A673 (cell line): ENCODE measurements at regions not wholly inside any gene's neighbourhood (a gene's known extent, or its start where the extent isn't known, plus 50 kb on each side); places are given as distances from the start of the nearest gene placed in this dataset.

Source experiments
- BruUV-seq: library from RNA; stranded (reverse); fragments of 400-500 nt; replicated peaks from 2 replicates; lab custom pipeline; 2021; lab: Mats Ljungman, UMichigan
- CTCF ChIA-PET: fragments of 300-600 bp; sonication (Branson Sonifier 250); formaldehyde crosslinking; loops from one replicate; lab custom pipeline; 2022; ENCODE audit warnings: antibody characterized with exemption; lab: Charles Lee
- POLR2A ChIA-PET: fragments of 300-600 bp; sonication (Branson Sonifier 250); formaldehyde crosslinking; loops from one replicate; lab custom pipeline; 2022; ENCODE audit warnings: antibody characterized with exemption; ENCODE audit not compliant: low non-redundant PET; lab: Charles Lee
- DNase-seq: peaks from one replicate; pipeline ENCODE4 v3.0.0-alpha.2; 2015; ENCODE audit warnings: low spot score
- H3K27ac ChIP-seq: fragments of 200-600 bp; sonication (generic); 2 replicates; pipeline ENCODE4 v1.5.1; 2016; ENCODE audit warnings: mixed run types, low read depth, mild to moderate bottlenecking, mixed read lengths, antibody characterized with exemption, low read length; ENCODE audit not compliant: poor library complexity, severe bottlenecking
- H3K27me3 ChIP-seq: fragments of 200-600 bp; sonication (generic); replicated peaks from 2 replicates; pipeline ENCODE4 v1.6.1; 2017; ENCODE audit warnings: mixed run types, low read depth, mild to moderate bottlenecking, mixed read lengths, antibody characterized with exemption, low read length; ENCODE audit not compliant: insufficient read depth, poor library complexity
- H3K36me3 ChIP-seq: fragments of 200-600 bp; sonication (generic); 2 replicates; pipeline ENCODE4 v1.6.1; 2016; ENCODE audit warnings: mixed run types, mild to moderate bottlenecking, mixed read lengths, antibody characterized with exemption, low read length; ENCODE audit not compliant: insufficient read depth, poor library complexity, severe bottlenecking
- H3K4me1 ChIP-seq: fragments of 200-600 bp; sonication (generic); 2 replicates; pipeline ENCODE4 v1.6.1; 2017; ENCODE audit warnings: mixed run types, mild to moderate bottlenecking, mixed read lengths, antibody characterized with exemption, low read length; ENCODE audit not compliant: insufficient read depth, poor library complexity, severe bottlenecking
- H3K4me3 ChIP-seq: fragments of 200-600 bp; sonication (generic); 2 replicates; pipeline ENCODE4 v1.5.1; 2016; ENCODE audit warnings: low read depth, mixed run types, mild to moderate bottlenecking, mixed read lengths, low read length; ENCODE audit not compliant: poor library complexity, severe bottlenecking
- H3K9me3 ChIP-seq: fragments of 200-600 bp; sonication (generic); 2 replicates; pipeline ENCODE4 v1.6.1; 2016; ENCODE audit warnings: mixed run types, low read depth, mild to moderate bottlenecking, mixed read lengths, antibody characterized with exemption, low read length; ENCODE audit not compliant: poor library complexity, severe bottlenecking
- CTCF ChIP-seq: fragments of 300-800, 200-600 bp; sonication (generic); conservative IDR thresholded peaks from 2 replicates; pipeline ENCODE4 v1.5.1; 2017; ENCODE audit warnings: low read depth, mild to moderate bottlenecking, antibody characterized with exemption, low read length, moderate library complexity, mixed read lengths
- EZH2 ChIP-seq: fragments of 200-600 bp; sonication (generic); IDR thresholded peaks from 2 replicates; pipeline ENCODE4 v1.6.1; 2017; ENCODE audit warnings: borderline replicate concordance, low read depth, mild to moderate bottlenecking, mixed read lengths, antibody characterized with exemption, low read length; ENCODE audit not compliant: poor library complexity, severe bottlenecking
- intact Hi-C: fragments of 100-400 bp; cut with micrococcal nuclease; formaldehyde crosslinking; loops from one replicate; pipeline ENCODE4 v1.10.0; 2022; ENCODE audit not compliant: unreplicated experiment

- no peaks in the 10 kb centered on the region for H3K27me3 ChIP-seq
- intact Hi-C loops, result no loop called here
- no peaks in the 10 kb centered on the region for H3K9me3 ChIP-seq
- BruUV-seq, result no TSS peak
- TF ChIP-seq CTCF, result no peak
- TF ChIP-seq EZH2, result no peak
- peak; percentile 37 for DNase-seq
- H3K36me3 ChIP-seq, result no peaks in the 10 kb centered on the region
- H3K4me1 ChIP-seq, result no peaks in the 10 kb centered on the region
- no peak overlapping the region for H3K4me3 ChIP-seq
- H3K27ac ChIP-seq, result no peak overlapping the region
- CTCF ChIA-PET, result no interaction called here
- POLR2A ChIA-PET, result no interaction called here
Measured at GRCh38 chr5:167147879-167148278, 1143.6 kb upstream of the WWC1 start.

- POLR2A ChIA-PET, result no interaction called here
- intact Hi-C loops, result no loop called here
- no TSS peak for BruUV-seq
Measured at GRCh38 chr5:167150661-167151060, 1140.8 kb upstream of the WWC1 start.

GRCh38 chr5:167152561-167152960, 1138.9 kb upstream of the WWC1 start:
- CTCF ChIA-PET, result no interaction called here
- Histone ChIP-seq H3K36me3 (no peaks in the 10 kb centered on the region), H3K27ac (no peak overlapping the region), H3K4me1 (peaks cover 6% of the 10 kb centered on the region), H3K4me3 (no peak overlapping the region), H3K9me3 (no peaks in the 10 kb centered on the region), H3K27me3 (no peaks in the 10 kb centered on the region)
- BruUV-seq, result no TSS peak
- TF ChIP-seq EZH2, result no peak
- no peak for DNase-seq
- intact Hi-C loops, result no loop called here
- POLR2A ChIA-PET, result no interaction called here

More at GRCh38 chr5:167150661-167151060, 1140.8 kb upstream of the WWC1 start:
- CTCF ChIA-PET, result no interaction called here
- Histone ChIP-seq H3K9me3 (no peaks in the 10 kb centered on the region), H3K27ac (no peak overlapping the region), H3K36me3 (no peaks in the 10 kb centered on the region), H3K4me3 (no peak overlapping the region), H3K4me1 (no peaks in the 10 kb centered on the region), H3K27me3 (no peaks in the 10 kb centered on the region)
- no peak for TF ChIP-seq EZH2
- no peak for TF ChIP-seq CTCF
- no peak for DNase-seq

GRCh38 chr5:167155387-167156005, 1135.9 kb upstream of the WWC1 start:
- Histone ChIP-seq H3K4me3 (no peak overlapping the region), H3K36me3 (no peaks in the 10 kb centered on the region), H3K9me3 (no peaks in the 10 kb centered on the region), H3K4me1 (peaks cover 34% of the 10 kb centered on the region), H3K27ac (no peak overlapping the region), H3K27me3 (no peaks in the 10 kb centered on the region)
- DNase-seq, result no peak
- POLR2A ChIA-PET, result no interaction called here
- CTCF ChIA-PET, result no interaction called here
- intact Hi-C loops, result no loop called here
- TF ChIP-seq EZH2, result no peak
- no peak for TF ChIP-seq CTCF
- no TSS peak for BruUV-seq
